Activated naive CD4-positive, alpha-beta T cell treated with anti-CD3 and anti-CD28 coated beads, Interleukin-2, amount 50 U/mL, for 72 hours (primary cell): ENCODE measurements at regions not wholly inside any gene's neighbourhood (a gene's known extent, or its start where the extent isn't known, plus 50 kb on each side); places are given as distances from the start of the nearest gene placed in this dataset.

ENCODE experiments used
- ATAC-seq, 2 donors: fragments of 150-1000 bp; cut with Tn5 transposase; 2 replicates each; pipeline ENCODE4 v1.10.0; 2021; ENCODE audit warnings: mild to moderate bottlenecking in 2 of 2, moderate library complexity in 2 of 2
- DNase-seq, 2 donors: peaks; one replicate each; pipeline ENCODE4 v3.0.0; 2021 to 2022; ENCODE audit warnings: low spot score in 2 of 2
- H3K27ac Mint-ChIP-seq, 2 donors: one replicate each; pipeline ENCODE4 v1.8.0; 2022; ENCODE audit warnings: mild to moderate bottlenecking in 2 of 2, mixed read lengths in 2 of 2
- H3K36me3 Mint-ChIP-seq, 2 donors: one replicate each; pipeline ENCODE4 v1.8.0; 2022; ENCODE audit warnings: mixed read lengths in 2 of 2
- H3K9me3 Mint-ChIP-seq, 2 donors: one replicate each; pipeline ENCODE4 v1.8.0; 2022; ENCODE audit warnings: mixed read lengths in 2 of 2

GRCh38 chr1:56339786-56340465 lies 239.4 kb downstream of the PLPP3 start:
- Mint-ChIP-seq H3K9me3 (peaks cover 4 to 18% of the 10 kb centered on the region in 2 donors), H3K27ac (no peak overlapping the region), H3K36me3 (no peaks in the 10 kb centered on the region)
- no peak for ATAC-seq
- no peak for DNase-seq

- Mint-ChIP-seq H3K27ac (no peak overlapping the region), H3K9me3 (peaks cover 4 to 11% of the 10 kb centered on the region in 2 donors)
These were observed 240.3 kb downstream of the PLPP3 start for GRCh38 chr1:56339093-56339492.

GRCh38 chr1:56336982-56337381 lies 242.4 kb downstream of the PLPP3 start:
- no peak overlapping the region for H3K27ac Mint-ChIP-seq
- ATAC-seq (no peak), DNase-seq (no peak)
- H3K36me3 Mint-ChIP-seq = no peaks in the 10 kb centered on the region
- H3K9me3 Mint-ChIP-seq = peaks cover 4 to 8% of the 10 kb centered on the region in 2 donors

More at GRCh38 chr1:56339093-56339492, 240.3 kb downstream of the PLPP3 start:
- no peak for ATAC-seq
- no peaks in the 10 kb centered on the region for H3K36me3 Mint-ChIP-seq
- no peak for DNase-seq

GRCh38 chr1:56335394-56335793 lies 244.0 kb downstream of the PLPP3 start:
- no peak for DNase-seq
- Mint-ChIP-seq H3K36me3 (no peaks in the 10 kb centered on the region), H3K27ac (no peak overlapping the region), H3K9me3 (peaks cover 4% of the 10 kb centered on the region in 2 donors)
- ATAC-seq = no peak

- DNase-seq (no peak), ATAC-seq (no peak)
- Mint-ChIP-seq H3K36me3 (no peaks in the 10 kb centered on the region), H3K27ac (no peak overlapping the region), H3K9me3 (peaks cover 4% of the 10 kb centered on the region in 2 donors)
These were observed 245.3 kb downstream of the PLPP3 start for GRCh38 chr1:56334047-56334446.

- Mint-ChIP-seq H3K27ac (no peak overlapping the region), H3K9me3 (peaks cover 4% of the 10 kb centered on the region in 2 donors), H3K36me3 (no peaks in the 10 kb centered on the region)
- DNase-seq = no peak
- no peak for ATAC-seq
These were observed 245.9 kb downstream of the PLPP3 start for GRCh38 chr1:56333461-56333860.

- no peak for ATAC-seq
- Mint-ChIP-seq H3K36me3 (no peaks in the 10 kb centered on the region), H3K9me3 (peaks cover 4% of the 10 kb centered on the region in 2 donors), H3K27ac (no peak overlapping the region)
- DNase-seq = no peak
These were observed 247.3 kb downstream of the PLPP3 start for GRCh38 chr1:56331892-56332567.

- no peak overlapping the region for H3K27ac Mint-ChIP-seq
- H3K36me3 Mint-ChIP-seq = no peaks in the 10 kb centered on the region
- ATAC-seq = no peak
- peaks cover 4% of the 10 kb centered on the region in 2 donors for H3K9me3 Mint-ChIP-seq
- no peak for DNase-seq
These were observed 248.0 kb downstream of the PLPP3 start for GRCh38 chr1:56331207-56331891.

- DNase-seq (no peak), ATAC-seq (peak; percentile 50 to 85)
- Mint-ChIP-seq H3K27ac (no peak overlapping the region), H3K36me3 (no peaks in the 10 kb centered on the region), H3K9me3 (no peaks in the 10 kb centered on the region)
These were observed 248.9 kb downstream of the PLPP3 start for GRCh38 chr1:56330391-56331026.

- Mint-ChIP-seq H3K27ac (no peak overlapping the region), H3K9me3 (peaks cover 0 to 2% of the 10 kb centered on the region in 2 donors), H3K36me3 (no peaks in the 10 kb centered on the region)
- DNase-seq (no peak), ATAC-seq (no peak)
These were observed 249.4 kb downstream of the PLPP3 start for GRCh38 chr1:56329970-56330369.

- Mint-ChIP-seq H3K9me3 (peaks cover 0 to 6% of the 10 kb centered on the region in 2 donors), H3K36me3 (no peaks in the 10 kb centered on the region), H3K27ac (no peak overlapping the region)
- DNase-seq (no peak), ATAC-seq (no peak)
These were observed 252.2 kb downstream of the PLPP3 start for GRCh38 chr1:56327195-56327594.

GRCh38 chr1:56326056-56326455 lies 253.3 kb downstream of the PLPP3 start:
- Mint-ChIP-seq H3K27ac (no peak overlapping the region), H3K9me3 (peaks cover 0 to 6% of the 10 kb centered on the region in 2 donors), H3K36me3 (no peaks in the 10 kb centered on the region)
- ATAC-seq (no peak), DNase-seq (no peak)

GRCh38 chr1:56324504-56324903 lies 254.9 kb downstream of the PLPP3 start:
- no peak for DNase-seq
- no peak for ATAC-seq
- no peaks in the 10 kb centered on the region for H3K36me3 Mint-ChIP-seq
- H3K9me3 Mint-ChIP-seq = peaks cover 0 to 6% of the 10 kb centered on the region in 2 donors
- H3K27ac Mint-ChIP-seq = no peak overlapping the region

GRCh38 chr1:56322211-56322610 lies 257.2 kb downstream of the PLPP3 start:
- peaks cover 0 to 6% of the 10 kb centered on the region in 2 donors for H3K9me3 Mint-ChIP-seq
- no peaks in the 10 kb centered on the region for H3K36me3 Mint-ChIP-seq
- no peak for DNase-seq
- H3K27ac Mint-ChIP-seq = no peak overlapping the region
- no peak for ATAC-seq

GRCh38 chr1:56321150-56321490 lies 258.2 kb downstream of the PLPP3 start:
- no peak for ATAC-seq
- H3K27ac Mint-ChIP-seq = no peak overlapping the region
- peaks cover 3 to 6% of the 10 kb centered on the region in 2 donors for H3K9me3 Mint-ChIP-seq
- no peaks in the 10 kb centered on the region for H3K36me3 Mint-ChIP-seq
- no peak for DNase-seq

- H3K36me3 Mint-ChIP-seq = no peaks in the 10 kb centered on the region
- no peak for DNase-seq
- peaks cover 4 to 6% of the 10 kb centered on the region in 2 donors for H3K9me3 Mint-ChIP-seq
- H3K27ac Mint-ChIP-seq = no peak overlapping the region
- no peak for ATAC-seq
These were observed 258.8 kb downstream of the PLPP3 start for GRCh38 chr1:56320464-56321149.

GRCh38 chr1:56317722-56318121 lies 261.6 kb downstream of the PLPP3 start:
- H3K36me3 Mint-ChIP-seq = no peaks in the 10 kb centered on the region
- peaks cover 0 to 9% of the 10 kb centered on the region in 2 donors for H3K9me3 Mint-ChIP-seq
- no peak for ATAC-seq
- H3K27ac Mint-ChIP-seq = no peak overlapping the region
- no peak for DNase-seq
